ENCODE measurements at regions not wholly inside any gene's neighbourhood (a gene's known extent, or its start where the extent isn't known, plus 50 kb on each side); places are given as distances from the start of the nearest gene placed in this dataset.

- DNase-seq: no peak
Observed at GRCh38 chr2:16139663-16140615, 199.6 kb downstream of the MYCN start.

- no peak for DNase-seq
Observed at GRCh38 chr2:16138811-16139662, 198.7 kb downstream of the MYCN start.

- DNase-seq: no peak
Observed at GRCh38 chr2:16137080-16137755, 196.9 kb downstream of the MYCN start.

GRCh38 chr2:16136461-16137035, 196.2 kb downstream of the MYCN start:
- no peak for DNase-seq

GRCh38 chr2:16135913-16136310, 195.6 kb downstream of the MYCN start:
- DNase-seq: no peak

GRCh38 chr2:16135196-16135912, 195.0 kb downstream of the MYCN start:
- DNase-seq: no peak

GRCh38 chr2:16134436-16135165, 194.3 kb downstream of the MYCN start:
- DNase-seq: no peak

- DNase-seq: no peak
Observed at GRCh38 chr2:16130906-16131400, 190.6 kb downstream of the MYCN start.

GRCh38 chr2:16130541-16130880, 190.2 kb downstream of the MYCN start:
- no peak for DNase-seq

GRCh38 chr2:16129716-16130540, 189.6 kb downstream of the MYCN start:
- DNase-seq: no peak

GRCh38 chr2:16128746-16129610, 188.6 kb downstream of the MYCN start:
- DNase-seq: no peak

- DNase-seq: no peak
Observed at GRCh38 chr2:16127958-16128357, 187.6 kb downstream of the MYCN start.

- DNase-seq: no peak
Observed at GRCh38 chr2:16127276-16127940, 187.1 kb downstream of the MYCN start.

GRCh38 chr2:16126517-16127275, 186.3 kb downstream of the MYCN start:
- no peak for DNase-seq

GRCh38 chr2:16125614-16126516, 185.5 kb downstream of the MYCN start:
- no peak for DNase-seq

GRCh38 chr2:16124881-16125613, 184.7 kb downstream of the MYCN start:
- DNase-seq: no peak

Measured in NK-92 treated with Interleukin-12 subunit alpha and Interleukin-12 subunit beta, amount 100 ng/mL, for 24 hours (cell line).